Stimulated activated naive B cell treated with anti-CD40 and anti-IgM and Interleukin-4, amounts not matched to agents 10 μg/mL and 1 μg/mL and 100 μg/mL, for 72 hours (primary cell): ENCODE measurements at regions not wholly inside any gene's neighbourhood (a gene's known extent, or its start where the extent isn't known, plus 50 kb on each side); places are given as distances from the start of the nearest gene placed in this dataset.

Experiments used
- ATAC-seq, 2 donors: fragments of 150-1000 bp; cut with Tn5 transposase; replicated peaks; 2 replicates each; pipeline ENCODE4 v1.10.0; 2021; ENCODE audit warnings: moderate library complexity in 1 of 2
- DNase-seq: peaks from one replicate; pipeline ENCODE4 v3.0.0; 2021
- H3K27ac Mint-ChIP-seq: one replicate; pipeline ENCODE4 v1.8.0; 2022; ENCODE audit warnings: mild to moderate bottlenecking, mixed read lengths
- H3K27me3 Mint-ChIP-seq, 2 donors: one replicate each; pipeline ENCODE4 v1.8.0; 2022; ENCODE audit warnings: mixed read lengths in 2 of 2
- H3K36me3 Mint-ChIP-seq, 2 donors: one replicate each; pipeline ENCODE4 v1.8.0; 2022; ENCODE audit warnings: mixed read lengths in 2 of 2, mild to moderate bottlenecking in 1 of 2
- H3K4me1 Mint-ChIP-seq, 2 donors: one replicate each; pipeline ENCODE4 v1.8.0; 2022; ENCODE audit warnings: mixed read lengths in 2 of 2, mild to moderate bottlenecking in 1 of 2
- H3K4me3 Mint-ChIP-seq, 2 donors: one replicate each; pipeline ENCODE4 v1.8.0; 2022; ENCODE audit warnings: mild to moderate bottlenecking in 2 of 2, mixed read lengths in 2 of 2, moderate library complexity in 1 of 2
- H3K9me3 Mint-ChIP-seq, 2 donors: one replicate each; pipeline ENCODE4 v1.8.0; 2022; ENCODE audit warnings: mixed read lengths in 2 of 2, mild to moderate bottlenecking in 1 of 2

GRCh38 chr11:116656011-116656410 is 116.8 kb downstream of the BUD13 start:
- ATAC-seq, result no peak
- no peak overlapping the region for H3K27ac Mint-ChIP-seq
- H3K4me3 Mint-ChIP-seq, result no peak overlapping the region
- no peaks in the 10 kb centered on the region for H3K4me1 Mint-ChIP-seq
- H3K36me3 Mint-ChIP-seq, result no peaks in the 10 kb centered on the region
- H3K27me3 Mint-ChIP-seq, result peaks cover 27 to 34% of the 10 kb centered on the region in 2 donors
- peaks cover 0 to 7% of the 10 kb centered on the region in 2 donors for H3K9me3 Mint-ChIP-seq
- DNase-seq, result no peak

GRCh38 chr11:116654526-116654925 is 118.3 kb downstream of the BUD13 start:
- Mint-ChIP-seq H3K36me3 (no peaks in the 10 kb centered on the region), H3K27me3 (peaks cover 15 to 25% of the 10 kb centered on the region in 2 donors), H3K9me3 (peaks cover 0 to 7% of the 10 kb centered on the region in 2 donors), H3K4me1 (no peaks in the 10 kb centered on the region), H3K4me3 (no peak overlapping the region), H3K27ac (no peak overlapping the region)
- DNase-seq (no peak), ATAC-seq (no peak)

DNA sequence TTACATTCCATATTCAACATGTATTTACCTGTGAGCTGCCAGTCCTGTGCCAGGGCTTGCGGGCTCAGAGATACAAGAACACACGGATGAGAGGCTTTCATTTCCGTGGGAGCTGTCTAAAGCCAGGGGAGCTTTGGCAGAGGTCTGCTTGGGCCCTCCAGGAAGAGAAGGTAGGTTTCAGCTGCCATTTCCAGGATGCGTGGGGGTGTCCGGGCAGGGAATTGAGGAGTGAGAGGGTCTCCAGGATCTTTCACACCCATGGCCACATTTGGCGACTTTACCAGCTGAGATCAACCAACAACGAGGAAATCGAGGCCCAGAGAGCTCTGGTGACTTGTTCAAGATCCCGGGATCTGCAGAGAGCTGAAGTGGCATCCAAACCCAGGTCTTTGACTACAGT is 119.6 kb downstream of the BUD13 start:
- Mint-ChIP-seq H3K27me3 (peaks cover 7 to 15% of the 10 kb centered on the region in 2 donors), H3K4me3 (no peak overlapping the region), H3K9me3 (peaks cover 0 to 7% of the 10 kb centered on the region in 2 donors), H3K36me3 (no peaks in the 10 kb centered on the region), H3K4me1 (no peaks in the 10 kb centered on the region), H3K27ac (no peak overlapping the region)
- no peak for DNase-seq
- ATAC-seq, result no peak

DNA sequence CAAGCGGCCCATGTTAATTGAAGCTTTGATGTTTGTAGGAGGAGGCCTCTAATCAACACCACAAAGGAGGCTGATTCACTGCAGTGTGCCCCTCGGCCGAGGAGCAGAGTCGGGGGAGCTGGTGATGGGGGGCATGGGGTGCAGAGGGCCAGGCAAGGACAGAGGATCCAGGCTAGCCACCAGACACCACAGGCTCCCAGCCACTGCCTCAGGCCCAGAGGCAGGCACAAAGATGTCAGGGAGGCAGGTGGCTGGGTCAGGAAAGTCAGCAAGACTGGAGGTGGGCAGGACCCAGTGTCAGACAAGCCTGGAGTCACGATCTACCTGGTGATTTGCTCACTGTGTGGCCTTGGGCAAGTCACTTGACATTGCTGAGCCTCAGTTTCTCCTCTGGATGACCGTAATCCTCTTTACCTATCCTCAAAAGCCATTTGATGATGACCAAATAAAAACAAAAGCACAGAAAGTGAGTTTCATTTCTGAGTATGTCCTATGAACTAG is 121.0 kb downstream of the BUD13 start:
- Mint-ChIP-seq H3K9me3 (peaks cover 0 to 7% of the 10 kb centered on the region in 2 donors), H3K27me3 (peaks cover 0 to 15% of the 10 kb centered on the region in 2 donors), H3K4me1 (no peaks in the 10 kb centered on the region), H3K27ac (no peak overlapping the region), H3K36me3 (no peaks in the 10 kb centered on the region), H3K4me3 (no peak overlapping the region)
- ATAC-seq (no peak), DNase-seq (no peak)

- Mint-ChIP-seq H3K4me1 (no peaks in the 10 kb centered on the region), H3K4me3 (no peak overlapping the region), H3K27me3 (peaks cover 0 to 13% of the 10 kb centered on the region in 2 donors), H3K9me3 (peaks cover 0 to 7% of the 10 kb centered on the region in 2 donors), H3K27ac (no peak overlapping the region), H3K36me3 (no peaks in the 10 kb centered on the region)
- ATAC-seq (no peak), DNase-seq (no peak)
Observed at GRCh38 chr11:116651098-116651736, 121.6 kb downstream of the BUD13 start.

- H3K4me3 Mint-ChIP-seq, result no peak overlapping the region
- H3K4me1 Mint-ChIP-seq, result no peaks in the 10 kb centered on the region
- no peaks in the 10 kb centered on the region for H3K36me3 Mint-ChIP-seq
- H3K27me3 Mint-ChIP-seq, result peaks cover 0 to 8% of the 10 kb centered on the region in 2 donors
- DNase-seq (no peak), ATAC-seq (no peak)
- no peak overlapping the region for H3K27ac Mint-ChIP-seq
- H3K9me3 Mint-ChIP-seq, result peaks cover 0 to 8% of the 10 kb centered on the region in 2 donors
Observed at GRCh38 chr11:116650052-116650451, 122.7 kb downstream of the BUD13 start.

GRCh38 chr11:116649268-116649667 is 123.5 kb downstream of the BUD13 start:
- ATAC-seq (no peak), DNase-seq (no peak)
- no peak overlapping the region for H3K27ac Mint-ChIP-seq
- peaks cover 0 to 3% of the 10 kb centered on the region in 2 donors for H3K9me3 Mint-ChIP-seq
- H3K4me3 Mint-ChIP-seq, result no peak overlapping the region
- peaks cover 0 to 8% of the 10 kb centered on the region in 2 donors for H3K27me3 Mint-ChIP-seq
- no peaks in the 10 kb centered on the region for H3K4me1 Mint-ChIP-seq
- H3K36me3 Mint-ChIP-seq, result no peaks in the 10 kb centered on the region

GRCh38 chr11:116648247-116649174 is 124.3 kb downstream of the BUD13 start:
- no peak overlapping the region for H3K4me3 Mint-ChIP-seq
- no peak for DNase-seq
- ATAC-seq, result peak in 1 of 2 donors; percentile 29
- H3K36me3 Mint-ChIP-seq, result no peaks in the 10 kb centered on the region
- H3K27me3 Mint-ChIP-seq, result peaks cover 4 to 16% of the 10 kb centered on the region in 2 donors
- no peaks in the 10 kb centered on the region for H3K4me1 Mint-ChIP-seq
- H3K9me3 Mint-ChIP-seq, result peaks cover 0 to 3% of the 10 kb centered on the region in 2 donors
- no peak overlapping the region for H3K27ac Mint-ChIP-seq

DNA sequence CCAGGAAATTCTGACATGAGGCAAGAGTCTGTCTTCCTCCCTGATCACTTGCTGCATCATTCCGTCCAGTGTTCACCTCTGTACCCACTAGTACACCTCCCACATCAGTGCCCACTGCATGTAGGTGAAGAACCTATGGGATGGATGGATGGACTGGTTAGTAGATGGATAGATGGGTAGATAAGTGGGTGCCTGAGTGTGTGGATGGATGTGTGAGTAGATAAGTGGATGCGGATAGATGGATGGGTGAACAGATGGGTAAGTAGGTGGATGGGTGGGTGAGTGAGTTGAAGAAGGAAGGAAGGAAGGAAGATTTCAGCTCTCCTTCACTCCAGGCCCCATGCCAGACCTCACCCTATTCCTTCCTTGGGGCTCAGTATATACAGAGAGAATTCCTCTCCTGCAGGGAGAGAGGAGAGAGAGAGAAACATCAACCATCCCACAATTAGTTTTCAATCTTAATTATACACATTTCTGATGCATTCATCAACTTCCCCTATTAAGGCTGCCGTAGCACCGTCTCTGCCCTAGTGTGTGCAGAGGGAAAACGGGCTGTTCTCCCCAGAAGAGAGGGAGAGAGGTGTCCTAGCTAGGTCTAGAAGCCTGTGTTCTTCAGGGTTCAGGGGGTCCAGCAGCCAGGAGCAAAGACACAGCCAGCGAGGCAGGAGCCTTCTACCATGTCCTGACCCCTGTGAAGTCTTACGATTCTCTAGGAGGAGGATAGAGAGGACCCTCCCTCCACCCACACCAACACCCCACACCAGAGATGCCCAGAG is 125.3 kb downstream of the BUD13 start:
- Mint-ChIP-seq H3K4me1 (no peaks in the 10 kb centered on the region), H3K27ac (no peak overlapping the region), H3K4me3 (no peak overlapping the region), H3K36me3 (no peaks in the 10 kb centered on the region), H3K9me3 (peaks cover 0 to 3% of the 10 kb centered on the region in 2 donors), H3K27me3 (peaks cover 4 to 8% of the 10 kb centered on the region in 2 donors)
- no peak for ATAC-seq
- no peak for DNase-seq

DNA sequence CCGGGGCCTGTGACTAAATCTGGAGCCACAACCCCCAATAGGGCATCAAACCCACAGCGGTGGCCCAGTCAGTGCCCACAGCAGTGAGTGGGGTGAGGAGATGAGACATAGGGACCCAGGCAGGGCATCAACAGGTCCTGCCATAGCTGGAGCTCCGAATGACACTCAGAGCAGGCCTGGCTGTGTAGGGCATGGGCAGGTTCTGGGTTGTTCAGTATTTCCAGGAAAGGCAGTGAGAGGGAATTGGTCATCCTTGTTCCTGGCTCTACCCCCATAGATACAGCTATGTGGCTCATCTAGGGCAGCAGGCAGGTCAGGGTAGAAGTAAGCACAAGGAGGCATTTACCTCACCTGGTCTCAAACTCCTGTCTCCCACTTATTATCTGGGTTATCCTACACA is 126.6 kb downstream of the BUD13 start:
- no peak for DNase-seq
- Mint-ChIP-seq H3K9me3 (peaks cover 0 to 3% of the 10 kb centered on the region in 2 donors), H3K36me3 (no peaks in the 10 kb centered on the region), H3K27me3 (peaks cover 4 to 13% of the 10 kb centered on the region in 2 donors), H3K4me1 (no peaks in the 10 kb centered on the region), H3K27ac (no peak overlapping the region), H3K4me3 (no peak overlapping the region)
- ATAC-seq, result no peak

- no peak for DNase-seq
- H3K4me1 Mint-ChIP-seq, result no peaks in the 10 kb centered on the region
- no peak overlapping the region for H3K27ac Mint-ChIP-seq
Observed at GRCh38 chr11:116644941-116645305, 127.9 kb downstream of the BUD13 start.

DNA sequence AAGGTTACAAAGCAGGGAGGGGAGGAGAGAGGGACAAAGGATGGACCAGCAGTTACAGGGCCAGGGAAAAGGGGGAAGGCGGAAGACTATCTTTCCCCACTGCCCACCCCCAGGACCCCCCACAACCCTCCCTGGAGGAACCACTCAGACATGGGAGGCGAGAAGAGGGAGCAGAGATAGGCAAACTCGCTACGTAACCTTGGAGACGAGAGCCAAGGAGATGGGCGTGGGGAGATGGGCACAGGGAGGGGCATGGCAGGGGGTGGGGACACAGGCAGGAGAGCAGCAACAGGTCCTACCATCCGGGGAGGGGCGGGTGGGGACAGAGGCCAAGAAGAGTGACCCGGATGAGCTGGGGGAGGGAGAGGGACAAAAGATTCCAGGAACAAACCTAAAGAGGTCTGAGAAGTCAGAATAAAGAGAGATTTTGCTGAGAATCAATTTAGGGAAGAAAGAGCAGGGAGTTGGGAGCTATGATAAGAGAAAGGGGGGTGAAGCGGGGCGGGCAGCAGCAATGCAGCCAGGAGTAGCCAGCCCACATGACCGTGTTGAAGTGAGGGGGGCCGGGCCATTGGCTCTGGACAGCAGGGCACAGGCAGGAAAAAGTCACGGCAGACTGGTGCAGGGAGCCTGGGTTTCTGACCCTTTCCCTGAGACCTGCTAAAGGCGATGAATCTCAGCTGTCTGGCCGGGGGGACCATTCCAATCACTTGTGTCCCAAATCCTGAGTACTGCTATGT is 128.4 kb downstream of the BUD13 start:
- DNase-seq, result no peak
- H3K9me3 Mint-ChIP-seq, result peaks cover 0 to 3% of the 10 kb centered on the region in 2 donors

More at GRCh38 chr11:116644941-116645305, 127.9 kb downstream of the BUD13 start:
- Mint-ChIP-seq H3K4me3 (no peak overlapping the region), H3K27me3 (peaks cover 4 to 13% of the 10 kb centered on the region in 2 donors), H3K36me3 (no peaks in the 10 kb centered on the region), H3K9me3 (peaks cover 0 to 3% of the 10 kb centered on the region in 2 donors)
- no peak for ATAC-seq

GRCh38 chr11:116643521-116643920 is 129.3 kb downstream of the BUD13 start:
- H3K4me1 Mint-ChIP-seq, result no peaks in the 10 kb centered on the region

More for the DNA sequence above, 128.4 kb downstream of the BUD13 start:
- Mint-ChIP-seq H3K27me3 (peaks cover 4 to 13% of the 10 kb centered on the region in 2 donors), H3K4me1 (no peaks in the 10 kb centered on the region), H3K27ac (no peak overlapping the region), H3K36me3 (no peaks in the 10 kb centered on the region), H3K4me3 (no peak overlapping the region)
- ATAC-seq, result no peak

More at GRCh38 chr11:116643521-116643920, 129.3 kb downstream of the BUD13 start:
- H3K4me3 Mint-ChIP-seq, result no peak overlapping the region
- H3K27me3 Mint-ChIP-seq, result peaks cover 4 to 13% of the 10 kb centered on the region in 2 donors
- H3K9me3 Mint-ChIP-seq, result peaks cover 0 to 3% of the 10 kb centered on the region in 2 donors
- H3K36me3 Mint-ChIP-seq, result no peaks in the 10 kb centered on the region
- no peak for DNase-seq
- H3K27ac Mint-ChIP-seq, result no peak overlapping the region
- no peak for ATAC-seq
